Panc1 (cell line): ENCODE measurements at regions not wholly inside any gene's neighbourhood (a gene's known extent, or its start where the extent isn't known, plus 50 kb on each side); places are given as distances from the start of the nearest gene placed in this dataset.

Source experiments
- ATAC-seq: fragments of 200-7000 bp; cut with Tn5 transposase; 2 replicates; pipeline ENCODE4 v1.9.1; 2020; ENCODE audit warnings: mild to moderate bottlenecking, moderate library complexity
- BruUV-seq: library from RNA; stranded (reverse); fragments of 400-500 nt; replicated peaks from 2 replicates; lab custom pipeline; 2021; lab: Mats Ljungman, UMichigan
- CTCF ChIA-PET: fragments of 300-600 bp; sonication (Branson Sonifier 250); formaldehyde crosslinking; loops from one replicate; lab custom pipeline; 2022; ENCODE audit warnings: antibody characterized with exemption; lab: Charles Lee
- POLR2A ChIA-PET: fragments of 300-600 bp; sonication (Branson Sonifier 250); formaldehyde crosslinking; loops from one replicate; lab custom pipeline; 2022; ENCODE audit warnings: antibody characterized with exemption; lab: Charles Lee
- DNase-seq: peaks from one replicate; pipeline ENCODE4 v3.0.0-alpha.2; 2010; ENCODE audit warnings: low read depth, low spot score
- H3K27ac ChIP-seq: 2 replicates; pipeline ENCODE4 v1.5.1; 2011; ENCODE audit warnings: mild to moderate bottlenecking, low read length, inconsistent platforms
- H3K27me3 ChIP-seq: fragments of 200-500 bp; sonication (Bioruptor generic); 2 replicates; pipeline ENCODE4 v1.6.0; 2014; ENCODE audit warnings: low read length, inconsistent platforms; ENCODE audit not compliant: control insufficient read depth, insufficient read depth
- H3K36me3 ChIP-seq: fragments of 200-500 bp; sonication (Bioruptor generic); 2 replicates; pipeline ENCODE4 v1.5.1; 2014; ENCODE audit warnings: inconsistent platforms, mild to moderate bottlenecking, low read length, moderate library complexity; ENCODE audit not compliant: control insufficient read depth, insufficient read depth
- H3K4me1 ChIP-seq: 2 replicates; pipeline ENCODE4 v1.5.1; 2011; ENCODE audit warnings: inconsistent platforms, mild to moderate bottlenecking, low read length, moderate library complexity; ENCODE audit not compliant: control insufficient read depth, insufficient read depth
- H3K4me3 ChIP-seq, 2 experiments: 2 replicates each; pipeline ENCODE4 v1.5.1; 2011 to 2012; ENCODE audit warnings: low read depth in 2 of 2, low read length in 2 of 2, mild to moderate bottlenecking in 2 of 2, inconsistent platforms in 1 of 2, moderate library complexity in 1 of 2
- H3K9me3 ChIP-seq: fragments of 200-500 bp; sonication (Bioruptor generic); 2 replicates; pipeline ENCODE4 v1.5.1; 2014; ENCODE audit warnings: low read depth, mild to moderate bottlenecking, inconsistent platforms, low read length, moderate library complexity; ENCODE audit not compliant: control insufficient read depth, insufficient read depth
- POLR2AphosphoS5 ChIP-seq: IDR thresholded peaks from 2 replicates; pipeline ENCODE4 v1.6.1; 2012; ENCODE audit warnings: mild to moderate bottlenecking, low read depth, low read length, moderate library complexity
- SIN3A ChIP-seq: IDR thresholded peaks from 2 replicates; pipeline ENCODE4 v1.6.1; 2012; ENCODE audit warnings: low read depth, mild to moderate bottlenecking, low read length, moderate library complexity, borderline replicate concordance; ENCODE audit not compliant: insufficient read depth
- TCF7L2 ChIP-seq: IDR thresholded peaks from 2 replicates; pipeline ENCODE4 v1.6.1; 2011; ENCODE audit warnings: mild to moderate bottlenecking, low read depth, low read length, inconsistent platforms
- in situ Hi-C: cut with HindIII; loops from 2 replicates; pipeline ENCODE4 v1.10.0; 2016; ENCODE audit warnings: low sequenced_read_pairs, low pct_unique_long_range_greater_than_20kb
- intact Hi-C: fragments of 100-400 bp; cut with micrococcal nuclease; formaldehyde crosslinking; loops from one replicate; pipeline ENCODE4 v1.10.0; 2022; ENCODE audit not compliant: unreplicated experiment
- TF ChIP-seq, protein P1 (sequence below): fragments of 450-650 bp; IDR thresholded peaks from 2 replicates; pipeline ENCODE4 v1.5.1; 2017; ENCODE audit warnings: mild to moderate bottlenecking
- TF ChIP-seq, protein P2 (sequence below), 2 experiments: IDR thresholded peaks; 2 replicates each; pipeline ENCODE4 v1.6.1; 2011 to 2012; ENCODE audit warnings: low read depth in 2 of 2, control low read depth in 1 of 2, low read length in 1 of 2, mild to moderate bottlenecking in 1 of 2, moderate library complexity in 1 of 2; ENCODE audit not compliant: insufficient read depth in 1 of 2

DNA sequence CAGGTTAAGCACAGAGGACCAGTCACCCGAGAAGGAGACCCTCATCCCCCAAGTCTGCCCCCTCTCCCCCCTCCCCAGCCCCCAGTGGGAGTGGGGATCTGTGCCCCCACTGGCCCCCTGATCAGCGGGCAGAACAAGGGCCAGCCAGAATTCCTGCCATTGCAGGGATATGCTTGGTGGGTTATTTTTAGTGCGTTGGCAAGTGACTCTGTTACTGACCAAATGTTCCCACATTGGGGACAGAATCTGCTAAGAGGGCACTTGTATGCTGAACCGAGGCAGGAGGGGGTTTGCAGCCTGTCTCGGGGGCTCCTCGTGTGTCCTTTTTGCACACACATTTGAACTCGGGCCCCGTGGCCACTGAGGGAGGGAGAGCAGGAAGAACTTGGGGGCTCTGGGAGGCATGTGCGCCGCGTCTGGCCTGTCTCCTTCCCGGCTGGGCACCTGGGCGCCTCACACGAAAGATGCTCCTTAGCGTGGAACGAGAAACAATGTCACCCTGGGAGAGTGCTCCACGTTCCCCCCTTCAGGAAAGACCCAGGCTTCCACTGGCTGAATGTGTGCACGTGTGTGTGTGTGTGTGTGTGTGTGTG is 66.4 kb upstream of the CASZ1 start:
- no peak for ATAC-seq
- no peak for DNase-seq
- ChIA-PET POLR2A (no interaction called here), CTCF (no interaction called here)
- no peaks in the 10 kb centered on the region for H3K36me3 ChIP-seq
- no peak overlapping the region for H3K4me3 ChIP-seq
- peaks cover 10% of the 10 kb centered on the region for H3K4me1 ChIP-seq
- in situ Hi-C loops (no loop called here), intact Hi-C loops (no loop called here)
- H3K9me3 ChIP-seq = no peaks in the 10 kb centered on the region
- no TSS peak for BruUV-seq
- TF ChIP-seq, protein P1, sequence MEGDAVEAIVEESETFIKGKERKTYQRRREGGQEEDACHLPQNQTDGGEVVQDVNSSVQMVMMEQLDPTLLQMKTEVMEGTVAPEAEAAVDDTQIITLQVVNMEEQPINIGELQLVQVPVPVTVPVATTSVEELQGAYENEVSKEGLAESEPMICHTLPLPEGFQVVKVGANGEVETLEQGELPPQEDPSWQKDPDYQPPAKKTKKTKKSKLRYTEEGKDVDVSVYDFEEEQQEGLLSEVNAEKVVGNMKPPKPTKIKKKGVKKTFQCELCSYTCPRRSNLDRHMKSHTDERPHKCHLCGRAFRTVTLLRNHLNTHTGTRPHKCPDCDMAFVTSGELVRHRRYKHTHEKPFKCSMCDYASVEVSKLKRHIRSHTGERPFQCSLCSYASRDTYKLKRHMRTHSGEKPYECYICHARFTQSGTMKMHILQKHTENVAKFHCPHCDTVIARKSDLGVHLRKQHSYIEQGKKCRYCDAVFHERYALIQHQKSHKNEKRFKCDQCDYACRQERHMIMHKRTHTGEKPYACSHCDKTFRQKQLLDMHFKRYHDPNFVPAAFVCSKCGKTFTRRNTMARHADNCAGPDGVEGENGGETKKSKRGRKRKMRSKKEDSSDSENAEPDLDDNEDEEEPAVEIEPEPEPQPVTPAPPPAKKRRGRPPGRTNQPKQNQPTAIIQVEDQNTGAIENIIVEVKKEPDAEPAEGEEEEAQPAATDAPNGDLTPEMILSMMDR = no peak
- no peak for TF ChIP-seq POLR2AphosphoS5
- no peak for TF ChIP-seq SIN3A
- no peak for TF ChIP-seq TCF7L2
- TF ChIP-seq, protein P2, sequence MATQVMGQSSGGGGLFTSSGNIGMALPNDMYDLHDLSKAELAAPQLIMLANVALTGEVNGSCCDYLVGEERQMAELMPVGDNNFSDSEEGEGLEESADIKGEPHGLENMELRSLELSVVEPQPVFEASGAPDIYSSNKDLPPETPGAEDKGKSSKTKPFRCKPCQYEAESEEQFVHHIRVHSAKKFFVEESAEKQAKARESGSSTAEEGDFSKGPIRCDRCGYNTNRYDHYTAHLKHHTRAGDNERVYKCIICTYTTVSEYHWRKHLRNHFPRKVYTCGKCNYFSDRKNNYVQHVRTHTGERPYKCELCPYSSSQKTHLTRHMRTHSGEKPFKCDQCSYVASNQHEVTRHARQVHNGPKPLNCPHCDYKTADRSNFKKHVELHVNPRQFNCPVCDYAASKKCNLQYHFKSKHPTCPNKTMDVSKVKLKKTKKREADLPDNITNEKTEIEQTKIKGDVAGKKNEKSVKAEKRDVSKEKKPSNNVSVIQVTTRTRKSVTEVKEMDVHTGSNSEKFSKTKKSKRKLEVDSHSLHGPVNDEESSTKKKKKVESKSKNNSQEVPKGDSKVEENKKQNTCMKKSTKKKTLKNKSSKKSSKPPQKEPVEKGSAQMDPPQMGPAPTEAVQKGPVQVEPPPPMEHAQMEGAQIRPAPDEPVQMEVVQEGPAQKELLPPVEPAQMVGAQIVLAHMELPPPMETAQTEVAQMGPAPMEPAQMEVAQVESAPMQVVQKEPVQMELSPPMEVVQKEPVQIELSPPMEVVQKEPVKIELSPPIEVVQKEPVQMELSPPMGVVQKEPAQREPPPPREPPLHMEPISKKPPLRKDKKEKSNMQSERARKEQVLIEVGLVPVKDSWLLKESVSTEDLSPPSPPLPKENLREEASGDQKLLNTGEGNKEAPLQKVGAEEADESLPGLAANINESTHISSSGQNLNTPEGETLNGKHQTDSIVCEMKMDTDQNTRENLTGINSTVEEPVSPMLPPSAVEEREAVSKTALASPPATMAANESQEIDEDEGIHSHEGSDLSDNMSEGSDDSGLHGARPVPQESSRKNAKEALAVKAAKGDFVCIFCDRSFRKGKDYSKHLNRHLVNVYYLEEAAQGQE (IDR thresholded peaks at IDR 0.05; ENCODE audit: insufficient read depth in 1 of 2, low read depth in 2 of 2, low read length in 1 of 2) = no peak
- H3K27me3 ChIP-seq = no peaks in the 10 kb centered on the region
- H3K27ac ChIP-seq = no peak overlapping the region

- Histone ChIP-seq H3K4me1 (peaks cover 16% of the 10 kb centered on the region), H3K27ac (no peak overlapping the region), H3K9me3 (no peaks in the 10 kb centered on the region), H3K36me3 (no peaks in the 10 kb centered on the region), H3K4me3 (no peak overlapping the region), H3K27me3 (no peaks in the 10 kb centered on the region)
- intact Hi-C loops (no loop called here), in situ Hi-C loops (no loop called here)
- CTCF ChIA-PET = interaction anchor here (0.5 kb wide), 1 partner anchor 58 kb away, joined by 5 read pairs; no protein-coding TSS in a partner anchor
- POLR2A ChIA-PET = no interaction called here
- TF ChIP-seq, protein P1 = no peak
- TF ChIP-seq SIN3A = no peak
- no peak for ATAC-seq
- BruUV-seq = no TSS peak
- no peak for DNase-seq
These were observed 67.4 kb upstream of the CASZ1 start for GRCh38 chr1:10863886-10864285.
